DMS 273 (cell line): ENCODE measurements at regions not wholly inside any gene's neighbourhood (a gene's known extent, or its start where the extent isn't known, plus 50 kb on each side); places are given as distances from the start of the nearest gene placed in this dataset.
"Not testable (repeated sequence)": the region's sequence is repeated elsewhere in the genome, so short reads cannot be mapped to it uniquely, and the experiment has no call there.

ENCODE experiments used
- DNase-seq: peaks from one replicate; lab custom pipeline; 2025; ENCODE audit not compliant: unreplicated experiment; lab: John Stamatoyannopoulos, UW

DNA sequence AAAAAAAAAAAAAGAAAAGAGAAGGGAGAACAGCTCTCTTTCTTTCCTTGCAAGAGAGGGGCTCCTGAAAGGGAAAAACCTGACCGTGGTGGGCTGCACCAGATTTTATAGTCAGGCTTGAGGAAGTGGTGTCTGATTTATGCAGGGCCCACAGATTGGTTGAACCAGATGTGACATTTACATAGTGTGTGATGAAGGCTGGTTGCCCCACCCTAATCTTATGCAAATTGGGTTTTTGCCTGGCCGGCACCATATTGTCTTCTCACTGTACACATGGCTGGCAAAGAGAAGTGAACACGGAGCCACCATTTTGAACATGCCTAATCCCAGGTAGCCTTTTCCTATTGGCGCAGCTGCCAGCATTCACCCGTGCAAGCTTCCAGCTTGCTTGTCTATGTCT is 154.4 kb downstream of the OXSM start:
- DNase-seq: peak; percentile 3

DNA sequence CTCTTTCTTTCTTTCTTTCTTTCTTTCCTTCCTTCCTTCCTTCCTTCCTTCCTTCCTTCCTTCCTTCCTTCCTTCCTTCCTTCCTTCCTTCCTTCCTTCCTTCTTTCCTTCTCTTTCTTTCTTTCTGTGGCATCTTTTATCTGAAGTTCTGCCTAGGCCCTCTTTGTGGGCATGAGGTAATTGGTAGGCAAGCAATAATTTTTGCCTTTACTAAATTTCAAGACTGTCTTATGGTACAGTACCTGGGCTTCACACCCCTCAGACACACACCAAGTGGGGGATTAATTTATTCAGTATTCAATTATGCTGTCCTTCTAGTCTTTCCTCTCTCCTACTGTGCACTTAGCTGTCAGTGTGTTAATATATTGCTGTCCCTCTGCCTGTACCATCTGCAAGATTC is 155.5 kb downstream of the OXSM start:
- no peak for DNase-seq

DNA sequence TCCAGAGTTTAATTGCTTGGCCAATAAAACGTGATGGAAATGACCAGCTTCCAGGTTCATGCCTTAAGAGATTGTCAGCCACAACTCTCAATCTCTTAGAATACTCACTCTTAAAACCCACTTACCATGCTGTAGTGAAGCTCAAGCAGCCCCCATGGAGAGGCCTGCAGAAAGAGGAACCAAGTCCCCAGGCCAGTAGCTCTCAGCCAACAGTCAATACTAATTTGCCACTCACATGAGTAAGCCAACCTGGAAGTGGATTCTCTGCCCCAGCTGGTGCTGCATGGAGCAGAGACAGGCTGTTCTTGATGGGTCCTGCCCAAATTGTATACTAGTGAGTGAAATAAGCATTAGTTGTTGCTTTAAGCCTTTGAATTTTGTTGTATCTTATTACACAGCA is 155.9 kb downstream of the OXSM start:
- no peak for DNase-seq

DNA sequence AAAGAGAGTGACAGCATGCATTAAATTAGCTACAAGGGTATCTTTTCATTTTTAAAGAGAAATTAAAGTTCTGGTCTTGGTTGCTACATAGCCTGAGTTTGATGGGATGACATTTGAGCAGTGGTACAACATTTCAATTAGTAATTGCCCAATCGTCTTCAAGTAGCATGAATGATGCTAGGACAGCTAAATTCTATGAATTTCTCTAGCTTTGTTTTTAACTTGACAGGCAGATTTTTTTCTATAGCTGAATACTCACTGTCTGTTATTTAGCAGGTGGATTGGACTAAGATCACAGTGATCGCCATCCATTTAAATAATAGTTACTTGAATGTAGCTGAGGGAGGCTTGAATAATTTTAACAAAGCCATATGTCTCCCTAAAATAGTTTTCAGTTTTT is 162.2 kb downstream of the OXSM start:
- no peak for DNase-seq

DNA sequence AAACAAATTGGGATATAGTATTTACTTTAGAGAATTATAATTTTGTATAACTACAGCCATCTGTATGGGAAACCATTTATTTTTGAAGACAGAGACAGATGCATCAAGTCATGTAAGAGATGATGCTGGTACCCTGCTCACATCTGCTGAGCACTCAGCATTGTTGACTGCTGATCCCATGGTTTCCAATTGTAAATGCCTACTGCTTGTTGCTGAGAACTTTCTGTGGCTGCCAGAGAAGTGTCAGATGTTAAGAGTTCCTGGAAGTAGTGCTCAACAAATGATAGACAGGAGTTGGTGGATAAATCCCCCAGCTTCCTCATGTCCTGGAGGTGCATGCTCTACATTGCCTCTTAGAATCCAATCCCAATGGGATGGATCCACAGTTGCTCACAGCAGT is 167.1 kb downstream of the OXSM start:
- no peak for DNase-seq

DNA sequence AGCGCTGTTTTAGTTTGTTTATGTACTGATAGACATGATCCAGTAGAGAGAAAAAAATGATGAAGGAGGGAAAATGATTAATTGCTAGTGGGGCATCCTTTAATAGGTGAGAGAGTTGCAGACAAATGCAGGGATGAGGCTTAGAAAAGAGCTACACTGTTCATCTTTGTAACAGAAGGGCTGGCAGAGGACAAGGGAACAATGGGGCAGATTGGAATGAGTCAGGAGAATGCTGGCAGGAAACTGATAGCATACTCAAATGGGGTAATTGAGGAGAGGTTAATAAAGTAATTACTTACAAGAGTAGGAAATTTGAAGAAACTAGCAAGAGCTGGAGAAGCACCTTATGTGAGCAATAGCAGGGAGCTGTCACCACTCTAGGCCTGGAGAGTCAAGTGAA is 170.9 kb downstream of the OXSM start:
- no peak for DNase-seq

DNA sequence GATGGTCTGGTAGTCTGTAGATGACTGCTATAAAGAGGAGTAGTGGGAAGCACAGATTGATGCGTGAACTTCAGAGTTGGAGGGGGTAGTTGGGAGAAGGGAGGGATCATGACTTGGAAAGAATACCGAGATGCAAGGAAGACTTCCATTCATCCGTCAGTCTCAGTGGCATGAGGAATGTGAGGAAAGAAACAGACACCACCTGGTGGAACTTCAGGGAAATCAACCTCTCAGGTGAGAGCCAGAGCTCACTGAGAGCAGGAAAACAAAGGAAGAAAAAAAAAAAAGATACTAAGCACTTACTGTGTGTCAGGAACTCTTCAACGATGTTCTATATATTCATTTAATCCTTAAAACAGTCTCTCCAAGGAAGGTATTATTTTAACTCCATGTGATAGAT is 172.4 kb downstream of the OXSM start:
- DNase-seq: peak; percentile 25

DNA sequence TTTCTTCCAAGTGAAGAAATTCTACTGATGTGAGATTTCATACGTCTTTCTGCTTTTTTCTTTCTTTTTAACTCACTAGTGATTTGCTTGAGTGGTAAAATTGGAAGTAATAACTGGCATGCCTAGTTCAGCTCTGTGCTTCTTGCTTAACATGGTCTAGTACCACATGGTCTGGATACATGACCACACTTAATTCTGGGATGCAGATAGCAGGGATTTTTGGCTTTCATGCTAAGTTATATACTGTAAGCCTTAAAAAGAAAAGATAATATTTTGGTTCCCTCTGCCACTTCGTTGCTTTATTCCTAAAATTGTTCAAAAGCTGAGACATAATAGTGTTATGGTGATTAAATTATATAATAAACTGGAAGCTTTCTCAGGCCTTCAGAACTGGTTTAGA is 174.3 kb downstream of the OXSM start:
- no peak for DNase-seq

DNA sequence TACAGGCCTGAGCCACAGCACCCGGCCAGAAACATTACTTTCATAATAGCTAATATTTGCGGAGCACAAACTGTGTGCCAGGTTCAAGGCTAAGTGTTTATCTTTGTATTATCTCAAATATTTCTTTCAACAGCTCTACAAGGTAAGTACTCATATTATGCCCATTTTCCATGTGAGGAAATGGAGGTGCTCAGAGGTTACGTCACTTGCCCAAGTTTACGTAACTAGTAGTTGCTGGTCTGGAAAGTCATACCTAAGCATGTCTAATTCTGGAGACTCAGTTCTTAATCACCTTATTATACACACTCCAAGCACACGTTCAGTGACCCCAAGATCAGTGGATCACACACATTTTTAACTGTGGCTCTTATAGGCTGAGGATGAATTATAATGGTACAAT is 177.5 kb downstream of the OXSM start:
- DNase-seq: no peak

DNA sequence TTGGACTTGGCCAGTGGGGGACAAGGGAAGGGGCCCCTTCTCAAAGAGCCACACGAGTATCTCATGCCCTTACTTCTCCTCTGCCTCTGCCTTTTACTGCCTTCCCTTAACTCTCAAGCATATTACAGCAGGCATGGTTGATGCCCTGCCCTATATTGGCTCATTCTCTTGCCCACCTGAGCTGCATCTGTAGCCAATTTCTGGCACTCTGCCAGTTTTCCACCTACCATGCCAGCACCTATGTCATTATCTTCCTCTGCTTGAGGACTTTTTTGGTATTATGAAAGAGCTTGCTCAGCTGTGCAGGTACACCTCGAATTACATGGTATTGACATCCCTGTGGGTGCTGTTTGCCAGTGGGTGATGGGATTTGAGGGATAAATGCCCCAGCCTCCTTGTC is 181.8 kb downstream of the OXSM start:
- DNase-seq: no peak

DNA sequence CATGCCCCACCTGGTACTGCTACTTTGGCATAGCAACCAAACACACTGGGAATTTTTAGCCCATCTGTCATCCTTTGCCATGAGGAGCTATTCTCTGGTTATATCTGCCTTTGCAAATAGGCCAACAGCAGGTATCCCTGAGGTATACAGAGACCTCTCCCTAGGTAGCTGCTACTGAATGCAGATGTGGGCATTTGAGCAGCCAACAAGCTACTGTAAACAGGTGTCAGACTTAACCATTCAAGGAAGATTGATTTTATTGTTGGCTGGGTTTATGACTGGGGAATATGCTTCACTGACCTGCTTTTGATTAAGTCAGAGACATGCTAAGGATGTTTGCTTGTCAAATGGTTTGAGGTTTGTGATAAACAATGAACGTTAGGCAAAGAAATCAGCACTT is 183.2 kb downstream of the OXSM start:
- DNase-seq: peak; percentile 1

DNA sequence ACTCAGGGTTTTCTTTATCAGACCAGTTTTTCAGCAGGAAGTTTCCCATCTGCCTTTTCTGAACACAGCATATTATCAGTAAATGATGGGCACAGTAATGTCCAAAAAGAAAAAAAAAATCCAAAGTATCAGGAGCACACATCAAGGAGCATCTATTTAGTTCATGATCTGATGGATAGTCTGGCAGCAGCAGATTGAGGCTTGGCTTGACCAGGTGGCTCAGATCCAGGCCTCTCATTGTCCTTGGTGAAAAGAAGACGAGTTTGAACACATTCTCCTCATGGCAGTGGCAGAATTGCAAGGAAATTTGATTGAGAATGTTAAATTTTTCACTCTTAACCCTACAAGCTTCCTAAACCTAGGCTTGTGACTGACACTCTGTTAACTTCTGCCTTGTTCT is 192.9 kb downstream of the OXSM start:
- DNase-seq: no peak

DNA sequence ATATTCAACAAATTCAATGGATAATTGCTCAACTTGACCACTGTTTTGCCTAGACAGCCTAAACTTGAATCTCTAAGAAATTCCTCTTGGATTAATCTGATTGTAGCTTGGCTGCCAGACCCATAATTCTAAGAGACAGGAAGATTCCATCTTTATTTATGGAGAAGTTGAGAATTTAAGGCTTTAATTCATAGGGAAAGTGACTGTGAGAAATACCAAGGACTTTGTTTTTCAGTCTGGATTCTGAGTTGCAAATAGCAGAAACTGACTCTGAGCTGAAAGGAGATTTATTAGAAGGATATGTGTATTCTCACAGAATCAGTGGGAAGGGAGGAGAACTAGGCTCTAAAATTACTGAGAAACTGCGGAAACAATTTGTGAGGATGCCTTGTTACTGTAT is 195.7 kb downstream of the OXSM start:
- no peak for DNase-seq

DNA sequence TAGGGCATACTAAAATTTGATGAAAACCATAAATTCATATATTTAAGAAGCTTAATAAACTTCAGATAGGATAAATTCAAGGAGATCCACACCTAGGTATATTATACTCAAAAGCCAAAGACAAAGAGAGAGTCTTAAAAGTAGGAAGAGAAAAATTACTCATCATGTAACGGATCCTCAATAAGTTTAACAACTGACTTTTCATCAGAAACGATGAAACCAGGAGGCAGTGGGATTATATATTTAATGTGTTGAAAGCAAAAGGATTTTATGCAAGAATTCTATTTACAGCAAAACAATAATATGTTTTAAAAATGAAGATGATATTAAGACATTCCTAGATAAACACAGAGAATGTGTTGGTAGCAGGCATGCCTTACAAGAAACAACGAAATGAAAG is 202.7 kb downstream of the OXSM start:
- DNase-seq: no peak

DNA sequence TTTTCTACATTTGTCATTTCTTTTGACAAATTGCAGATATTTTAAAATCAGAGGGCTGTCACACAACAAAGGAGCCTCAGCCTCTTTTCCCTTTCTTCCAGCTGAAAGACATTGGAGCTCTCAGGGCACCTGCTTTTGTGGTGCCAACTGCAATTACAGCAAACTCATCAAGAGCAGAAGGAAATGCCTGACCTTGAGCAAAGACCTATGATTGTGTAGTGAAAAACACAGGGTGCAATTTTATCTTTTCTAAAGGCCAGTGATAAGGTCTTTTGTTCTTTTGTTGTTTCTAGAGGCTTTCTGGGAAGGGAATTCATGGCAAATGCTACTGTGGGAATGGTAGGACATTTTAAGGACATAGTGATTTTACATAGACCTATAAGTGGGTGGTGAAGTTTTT is 214.3 kb downstream of the OXSM start:
- no peak for DNase-seq

DNA sequence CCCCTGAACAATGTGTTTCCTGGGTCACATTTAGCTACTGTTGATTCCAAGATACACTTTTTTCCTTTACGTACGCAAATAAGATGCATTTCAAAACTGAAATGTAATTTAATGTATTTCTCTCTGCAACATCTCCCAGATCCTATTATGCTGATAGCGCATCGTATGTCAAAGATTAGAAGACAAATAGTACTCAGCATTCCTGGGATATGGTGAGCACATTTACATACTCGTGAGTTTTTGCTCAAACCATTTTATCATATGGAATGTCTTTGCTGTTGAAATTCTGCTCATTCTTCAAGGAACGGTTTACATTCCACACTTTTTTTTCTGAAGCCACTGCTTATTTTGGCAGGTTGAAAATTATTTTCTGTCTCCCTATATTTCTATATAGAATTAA is 221.4 kb downstream of the OXSM start:
- no peak for DNase-seq

DNA sequence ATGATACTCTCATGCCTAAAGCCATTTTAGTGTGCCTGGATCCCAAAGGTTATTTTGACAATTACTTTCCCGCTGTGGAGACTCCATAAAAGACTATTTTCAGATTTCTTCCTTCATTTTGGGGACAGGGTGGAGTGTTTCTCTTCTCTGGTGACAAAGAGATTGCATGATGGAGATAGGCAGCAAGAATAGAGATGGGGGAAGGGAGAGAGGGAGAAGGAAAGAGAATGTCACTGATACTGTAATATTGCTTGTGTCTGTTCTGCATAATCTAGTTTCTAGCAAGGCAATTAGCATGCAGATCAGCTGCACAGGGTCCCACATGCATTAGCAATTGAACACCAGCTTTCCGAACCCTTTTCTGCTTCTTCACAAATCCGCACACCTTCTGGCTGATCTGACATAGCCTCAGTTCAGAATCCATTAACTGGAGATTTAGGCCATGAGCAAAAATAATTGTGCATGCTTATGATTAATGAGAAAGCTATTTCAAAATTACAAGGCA is 222.4 kb downstream of the OXSM start:
- no peak for DNase-seq

DNA sequence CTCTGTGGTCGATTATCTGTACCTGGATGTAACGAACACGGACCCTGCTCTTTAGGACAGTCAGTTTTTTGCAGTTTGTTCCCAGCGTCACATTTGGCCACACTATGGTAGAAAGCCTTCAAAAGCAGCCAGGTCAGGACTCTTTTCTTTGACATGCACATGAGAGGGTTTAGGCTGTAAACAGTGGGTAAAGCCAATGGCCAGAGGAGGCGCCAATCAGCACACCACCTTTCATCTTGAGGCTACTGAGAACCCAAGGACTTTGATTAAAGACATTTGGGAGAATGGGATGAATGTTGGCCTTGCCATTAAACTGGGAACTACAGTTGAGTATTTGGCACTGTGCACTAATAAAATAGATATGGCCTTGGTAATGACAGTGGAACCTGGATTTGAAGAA is 225.9 kb downstream of the OXSM start:
- DNase-seq: no peak

DNA sequence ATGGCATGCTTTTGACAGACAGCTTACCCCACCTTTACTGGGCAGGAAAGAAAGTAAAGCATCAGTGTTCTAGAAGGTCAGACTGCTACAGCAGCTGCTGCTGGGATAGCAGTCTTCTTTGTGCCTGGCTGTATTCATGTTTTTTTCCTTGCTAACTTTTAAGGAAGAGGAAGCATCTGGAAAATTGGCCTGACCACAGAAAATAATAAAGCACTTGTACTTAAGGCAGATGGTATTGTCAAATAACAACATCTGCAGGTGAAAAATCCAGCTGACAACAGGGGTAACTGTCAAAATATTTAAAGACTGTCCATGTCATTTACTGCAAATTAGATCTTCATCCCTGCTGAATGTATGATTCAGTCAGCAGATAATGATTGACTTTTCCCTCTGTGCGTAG is 229.0 kb downstream of the OXSM start:
- no peak for DNase-seq

DNA sequence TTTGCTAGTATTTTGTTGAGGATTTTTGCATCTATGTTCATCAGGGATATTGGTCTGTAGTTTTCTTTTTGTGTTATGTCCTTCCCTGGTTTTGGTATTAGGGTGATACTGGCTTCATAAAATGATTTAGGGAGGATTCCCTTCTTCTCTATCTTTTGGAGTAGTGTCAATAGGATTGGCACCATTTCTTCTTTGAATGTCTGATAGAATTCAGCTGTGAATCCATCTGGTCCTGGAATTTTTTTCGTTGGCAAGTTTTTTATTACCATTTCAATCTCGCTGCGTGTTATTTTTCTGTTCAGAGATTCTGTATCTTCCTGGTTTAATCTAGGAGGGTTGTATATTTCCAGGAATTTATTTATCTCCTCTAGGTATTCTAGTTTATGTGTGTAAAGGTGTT is 234.3 kb downstream of the OXSM start:
- DNase-seq: not testable (repeated sequence)

DNA sequence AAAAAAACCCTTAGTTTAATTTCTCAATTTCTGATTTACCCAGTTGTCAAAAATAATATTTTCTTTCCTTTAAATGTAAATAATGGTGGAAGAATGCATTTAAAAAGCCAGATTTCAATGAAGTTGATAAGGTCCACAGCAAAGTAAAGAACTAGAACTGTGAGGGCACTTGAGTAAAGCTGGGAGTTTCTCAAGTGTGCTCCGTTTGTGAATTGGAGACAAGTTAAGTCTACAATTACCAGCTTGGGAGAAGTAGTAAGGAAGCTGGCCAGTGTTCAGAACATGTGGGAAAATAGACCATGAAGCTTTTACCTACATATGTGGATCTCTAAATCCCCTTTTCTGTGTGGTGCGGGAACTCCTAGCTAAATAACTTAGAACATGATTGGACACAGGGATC is 239.4 kb downstream of the OXSM start:
- no peak for DNase-seq

DNA sequence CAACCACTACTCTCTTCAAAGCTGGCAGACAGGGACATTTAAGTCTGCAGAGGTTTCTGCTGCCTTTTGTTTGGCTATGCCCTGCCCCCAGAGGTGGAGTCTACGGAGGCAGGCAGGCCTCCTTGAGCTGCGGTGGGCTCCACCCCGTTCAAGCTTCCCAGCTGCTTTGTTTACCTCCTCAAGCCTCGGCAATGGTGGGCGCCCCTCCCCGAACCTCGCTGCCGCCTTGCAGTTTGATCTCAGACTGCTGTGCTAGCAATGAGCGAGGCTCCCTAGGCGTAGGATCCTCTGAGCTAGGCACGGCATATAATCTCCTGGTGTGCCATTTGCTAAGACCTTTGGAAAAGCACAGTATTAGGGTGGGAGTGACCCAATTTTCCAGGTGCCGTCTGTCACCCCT is 252.2 kb downstream of the OXSM start:
- not testable (repeated sequence) for DNase-seq

DNA sequence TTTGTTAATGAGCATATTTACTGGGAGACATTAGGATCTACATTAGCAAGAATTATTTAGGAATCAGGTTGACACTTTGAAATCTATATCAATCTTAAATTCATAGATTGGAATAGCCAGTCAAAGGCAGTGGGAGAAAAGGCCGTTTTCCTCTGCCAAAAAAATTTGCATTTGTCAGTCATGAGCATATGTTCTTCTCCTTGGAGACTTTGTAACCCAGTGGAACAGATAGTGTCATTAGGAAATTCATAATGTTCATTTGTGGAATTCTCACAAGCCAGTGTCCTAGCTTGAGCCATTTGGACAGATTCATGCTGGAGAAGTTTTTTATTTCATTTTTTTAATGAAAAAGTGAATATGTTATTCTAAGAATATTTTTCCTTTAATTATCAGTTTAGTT is 260.1 kb downstream of the OXSM start:
- DNase-seq: no peak

DNA sequence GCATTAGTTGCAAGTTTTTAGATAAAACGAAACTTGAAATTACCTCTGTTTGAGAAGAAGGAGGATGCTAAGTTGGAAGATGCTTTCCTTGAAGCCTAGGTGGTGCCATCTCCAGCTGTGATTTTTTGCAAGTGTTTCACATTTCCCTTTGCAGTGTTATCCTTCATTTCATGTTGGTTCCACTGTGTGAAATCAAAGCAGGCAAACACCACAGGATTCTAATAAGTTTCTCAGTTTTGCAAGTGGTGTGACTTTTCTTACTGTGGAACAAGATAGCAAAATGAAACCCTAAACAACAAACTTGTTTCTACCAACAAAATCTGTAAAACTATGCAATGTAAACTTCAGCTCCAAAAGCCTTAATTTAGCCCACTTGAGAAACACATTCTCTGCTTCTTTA is 260.9 kb downstream of the OXSM start:
- DNase-seq: no peak
